HL-60 (cell line): ENCODE measurements at regions not wholly inside any gene's neighbourhood (a gene's known extent, or its start where the extent isn't known, plus 50 kb on each side); places are given as distances from the start of the nearest gene placed in this dataset.

Experiments used
- POLR2AphosphoS5 ChIP-seq: IDR thresholded peaks from 2 replicates; pipeline ENCODE4 v1.6.1; 2012; ENCODE audit warnings: low read depth
- TF ChIP-seq, protein P1 (sequence below): IDR thresholded peaks from one replicate; pipeline ENCODE4 v1.5.1; 2011; ENCODE audit warnings: low read length, control low read depth, inconsistent platforms; ENCODE audit not compliant: insufficient read depth

DNA sequence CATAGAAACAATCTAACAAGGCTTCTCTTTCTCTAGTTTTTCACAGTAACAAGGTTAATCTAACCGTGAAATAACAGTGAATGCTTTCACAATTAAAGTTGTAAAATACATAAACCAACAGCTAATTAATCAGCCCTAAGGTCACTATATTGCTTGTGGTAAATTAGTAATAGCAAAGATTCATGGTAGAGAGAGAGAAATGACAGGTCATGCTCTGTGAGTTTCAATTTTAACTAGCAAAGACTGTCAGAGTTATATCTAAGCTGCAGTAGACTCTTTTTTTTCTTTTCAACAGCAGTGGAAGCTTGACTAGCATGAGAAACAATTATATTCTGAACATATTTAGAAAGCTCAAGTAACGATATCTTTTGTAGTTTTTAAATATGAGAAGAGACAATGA lies 1068.0 kb downstream of the MAT2B start:
- TF ChIP-seq, protein P1, sequence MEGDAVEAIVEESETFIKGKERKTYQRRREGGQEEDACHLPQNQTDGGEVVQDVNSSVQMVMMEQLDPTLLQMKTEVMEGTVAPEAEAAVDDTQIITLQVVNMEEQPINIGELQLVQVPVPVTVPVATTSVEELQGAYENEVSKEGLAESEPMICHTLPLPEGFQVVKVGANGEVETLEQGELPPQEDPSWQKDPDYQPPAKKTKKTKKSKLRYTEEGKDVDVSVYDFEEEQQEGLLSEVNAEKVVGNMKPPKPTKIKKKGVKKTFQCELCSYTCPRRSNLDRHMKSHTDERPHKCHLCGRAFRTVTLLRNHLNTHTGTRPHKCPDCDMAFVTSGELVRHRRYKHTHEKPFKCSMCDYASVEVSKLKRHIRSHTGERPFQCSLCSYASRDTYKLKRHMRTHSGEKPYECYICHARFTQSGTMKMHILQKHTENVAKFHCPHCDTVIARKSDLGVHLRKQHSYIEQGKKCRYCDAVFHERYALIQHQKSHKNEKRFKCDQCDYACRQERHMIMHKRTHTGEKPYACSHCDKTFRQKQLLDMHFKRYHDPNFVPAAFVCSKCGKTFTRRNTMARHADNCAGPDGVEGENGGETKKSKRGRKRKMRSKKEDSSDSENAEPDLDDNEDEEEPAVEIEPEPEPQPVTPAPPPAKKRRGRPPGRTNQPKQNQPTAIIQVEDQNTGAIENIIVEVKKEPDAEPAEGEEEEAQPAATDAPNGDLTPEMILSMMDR, result no peak
- no peak for TF ChIP-seq POLR2AphosphoS5
